HL-60 (cell line): ENCODE measurements at regions not wholly inside any gene's neighbourhood (a gene's known extent, or its start where the extent isn't known, plus 50 kb on each side); places are given as distances from the start of the nearest gene placed in this dataset.

ENCODE experiments used
- DNase-seq, 2 experiments: peaks; one replicate each; pipeline ENCODE4 v3.0.0-alpha.2; 2010 to 2020; ENCODE audit warnings: low read depth in 1 of 2, low spot score in 1 of 2
- H3K27ac ChIP-seq: fragments of 250-450 bp; sonication (Bioruptor Pico); replicated peaks from 2 replicates; pipeline ENCODE4 v1.5.1; 2020; ENCODE audit warnings: mild to moderate bottlenecking, moderate library complexity
- H3K27me3 ChIP-seq: fragments of 250-450 bp; sonication (Bioruptor Pico); 2 replicates; pipeline ENCODE4 v1.5.1; 2021; ENCODE audit warnings: mild to moderate bottlenecking, moderate library complexity; ENCODE audit not compliant: insufficient read depth, poor library complexity, severe bottlenecking
- H3K4me3 ChIP-seq: replicated peaks from 2 replicates; pipeline ENCODE4 v1.5.1; 2011; ENCODE audit warnings: mild to moderate bottlenecking, control low read depth, low read length; ENCODE audit not compliant: insufficient read depth
- GABPA ChIP-seq: IDR thresholded peaks from 2 replicates; pipeline ENCODE4 v1.6.1; 2012; ENCODE audit warnings: low read depth
- POLR2AphosphoS5 ChIP-seq: IDR thresholded peaks from 2 replicates; pipeline ENCODE4 v1.6.1; 2012; ENCODE audit warnings: low read depth
- REST ChIP-seq: IDR thresholded peaks from 2 replicates; pipeline ENCODE4 v1.6.1; 2012; ENCODE audit warnings: low read depth; ENCODE audit not compliant: insufficient replicate concordance
- SPI1 ChIP-seq: IDR thresholded peaks from 2 replicates; pipeline ENCODE4 v1.6.1; 2012; ENCODE audit warnings: low read depth, mild to moderate bottlenecking, borderline replicate concordance
- TF ChIP-seq, protein P1 (sequence below): IDR thresholded peaks from one replicate; pipeline ENCODE4 v1.5.1; 2011; ENCODE audit warnings: low read length, control low read depth, inconsistent platforms; ENCODE audit not compliant: insufficient read depth

GRCh38 chr10:93199191-93199751 is 125.6 kb downstream of the CYP26A1 start:
- Histone ChIP-seq H3K27me3 (no peaks in the 10 kb centered on the region), H3K27ac (no peak overlapping the region), H3K4me3 (no peak overlapping the region; the same call in 1 of the 2 replicates)
- peak in 1 of 2 experiments; percentile 34 for DNase-seq
- peak; percentile 57; the same call in 1 of the 2 replicates for TF ChIP-seq SPI1
- TF ChIP-seq, protein P1, sequence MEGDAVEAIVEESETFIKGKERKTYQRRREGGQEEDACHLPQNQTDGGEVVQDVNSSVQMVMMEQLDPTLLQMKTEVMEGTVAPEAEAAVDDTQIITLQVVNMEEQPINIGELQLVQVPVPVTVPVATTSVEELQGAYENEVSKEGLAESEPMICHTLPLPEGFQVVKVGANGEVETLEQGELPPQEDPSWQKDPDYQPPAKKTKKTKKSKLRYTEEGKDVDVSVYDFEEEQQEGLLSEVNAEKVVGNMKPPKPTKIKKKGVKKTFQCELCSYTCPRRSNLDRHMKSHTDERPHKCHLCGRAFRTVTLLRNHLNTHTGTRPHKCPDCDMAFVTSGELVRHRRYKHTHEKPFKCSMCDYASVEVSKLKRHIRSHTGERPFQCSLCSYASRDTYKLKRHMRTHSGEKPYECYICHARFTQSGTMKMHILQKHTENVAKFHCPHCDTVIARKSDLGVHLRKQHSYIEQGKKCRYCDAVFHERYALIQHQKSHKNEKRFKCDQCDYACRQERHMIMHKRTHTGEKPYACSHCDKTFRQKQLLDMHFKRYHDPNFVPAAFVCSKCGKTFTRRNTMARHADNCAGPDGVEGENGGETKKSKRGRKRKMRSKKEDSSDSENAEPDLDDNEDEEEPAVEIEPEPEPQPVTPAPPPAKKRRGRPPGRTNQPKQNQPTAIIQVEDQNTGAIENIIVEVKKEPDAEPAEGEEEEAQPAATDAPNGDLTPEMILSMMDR = no peak

- TF ChIP-seq SPI1 (no peak), REST (no peak)
- TF ChIP-seq, protein P1 = no peak
- Histone ChIP-seq H3K4me3 (no peak overlapping the region), H3K27me3 (no peaks in the 10 kb centered on the region), H3K27ac (no peak overlapping the region)
- DNase-seq = no peak
Measured at GRCh38 chr10:93204494-93205485, 131.1 kb downstream of the CYP26A1 start.

DNA sequence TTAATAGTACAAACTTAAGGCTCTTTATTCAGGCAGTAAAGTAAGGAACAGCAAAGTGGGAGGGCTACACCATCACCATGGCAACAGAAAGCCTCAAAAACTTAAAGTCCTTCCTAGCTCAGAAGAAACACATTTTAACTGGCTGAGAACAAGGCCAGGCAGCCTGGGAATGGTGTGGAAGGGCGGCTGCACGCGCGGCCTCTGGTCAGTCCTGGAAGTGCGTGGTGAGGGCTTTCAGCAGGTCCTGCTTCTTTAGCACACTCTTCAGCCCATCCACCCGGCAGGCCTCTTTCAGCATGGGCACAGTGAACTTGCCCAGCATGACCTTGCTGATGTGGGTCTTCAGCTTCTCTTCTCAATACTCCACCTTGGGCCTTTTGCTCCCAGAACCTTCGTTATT is 133.0 kb downstream of the CYP26A1 start:
- Histone ChIP-seq H3K27me3 (no peaks in the 10 kb centered on the region), H3K4me3 (no peak overlapping the region), H3K27ac (no peak overlapping the region)
- no peak for TF ChIP-seq POLR2AphosphoS5
- no peak for TF ChIP-seq GABPA
- TF ChIP-seq REST = no peak
- TF ChIP-seq, protein P1 = no peak
- no peak for TF ChIP-seq SPI1
- no peak for DNase-seq
